ENCODE measurements at regions not wholly inside any gene's neighbourhood (a gene's known extent, or its start where the extent isn't known, plus 50 kb on each side); places are given as distances from the start of the nearest gene placed in this dataset.
A peak's percentile ranks its signal among the peaks of the same experiment; 100 is the strongest.
"Not testable (repeated sequence)": the region's sequence is repeated elsewhere in the genome, so short reads cannot be mapped to it uniquely, and the experiment has no call there.

- not testable (repeated sequence) for H3K36me3 Mint-ChIP-seq; H3K4me3 Mint-ChIP-seq; H3K27ac Mint-ChIP-seq; H3K9me3 Mint-ChIP-seq; H3K27me3 Mint-ChIP-seq (ENCODE audit: low read depth in 3 of 3); DNase-seq; H3K4me1 Mint-ChIP-seq
Observed at GRCh38 chr4:26057839-26058238, 143.8 kb downstream of the SMIM20 start.

GRCh38 chr4:26058537-26058936, 144.5 kb downstream of the SMIM20 start:
- DNase-seq, result no peak
- Mint-ChIP-seq H3K4me3 (no peak overlapping the region), H3K4me1 (no peaks in the 10 kb centered on the region), H3K27me3 (ENCODE audit: low read depth in 3 of 3) (peaks cover 0 to 6% (median 3%) of the 10 kb centered on the region in 3 donors), H3K36me3 (no peaks in the 10 kb centered on the region), H3K27ac (no peak overlapping the region), H3K9me3 (no peaks in the 10 kb centered on the region)

GRCh38 chr4:26059391-26060154, 145.6 kb downstream of the SMIM20 start:
- Mint-ChIP-seq H3K36me3 (no peaks in the 10 kb centered on the region), H3K27ac (no peak overlapping the region), H3K4me1 (no peaks in the 10 kb centered on the region), H3K27me3 (ENCODE audit: low read depth in 3 of 3) (peaks cover 0 to 6% (median 3%) of the 10 kb centered on the region in 3 donors), H3K9me3 (no peaks in the 10 kb centered on the region), H3K4me3 (no peak overlapping the region)
- no peak for DNase-seq

GRCh38 chr4:26060286-26060685, 146.3 kb downstream of the SMIM20 start:
- no peaks in the 10 kb centered on the region for H3K36me3 Mint-ChIP-seq
- peaks cover 0 to 6% (median 3%) of the 10 kb centered on the region in 3 donors for H3K27me3 Mint-ChIP-seq (ENCODE audit: low read depth in 3 of 3)
- H3K4me3 Mint-ChIP-seq, result no peak overlapping the region
- H3K4me1 Mint-ChIP-seq, result no peaks in the 10 kb centered on the region
- no peak overlapping the region for H3K27ac Mint-ChIP-seq
- no peaks in the 10 kb centered on the region for H3K9me3 Mint-ChIP-seq
- DNase-seq, result no peak

- H3K9me3 Mint-ChIP-seq, result no peaks in the 10 kb centered on the region
- peaks cover 0 to 5% (median 3%) of the 10 kb centered on the region in 3 donors for H3K27me3 Mint-ChIP-seq (ENCODE audit: low read depth in 3 of 3)
- H3K4me3 Mint-ChIP-seq, result no peak overlapping the region
- H3K27ac Mint-ChIP-seq, result no peak overlapping the region
- peak in 2 of 3 donors; percentile 13 to 28 for DNase-seq
- no peaks in the 10 kb centered on the region for H3K36me3 Mint-ChIP-seq
- H3K4me1 Mint-ChIP-seq, result no peaks in the 10 kb centered on the region
Observed at GRCh38 chr4:26061248-26061986, 147.4 kb downstream of the SMIM20 start.

- H3K4me3 Mint-ChIP-seq, result no peak overlapping the region
Observed at GRCh38 chr4:26062215-26062614, 148.2 kb downstream of the SMIM20 start.

GRCh38 chr4:26064009-26064408, 150.0 kb downstream of the SMIM20 start:
- H3K36me3 Mint-ChIP-seq; H3K9me3 Mint-ChIP-seq; H3K27me3 Mint-ChIP-seq (ENCODE audit: low read depth in 3 of 3): not testable (repeated sequence)

More at GRCh38 chr4:26062215-26062614, 148.2 kb downstream of the SMIM20 start:
- Mint-ChIP-seq H3K27me3 (ENCODE audit: low read depth in 3 of 3) (peaks cover 0 to 5% (median 2%) of the 10 kb centered on the region in 3 donors), H3K4me1 (no peaks in the 10 kb centered on the region), H3K36me3 (no peaks in the 10 kb centered on the region), H3K9me3 (no peaks in the 10 kb centered on the region), H3K27ac (no peak overlapping the region)
- no peak for DNase-seq

GRCh38 chr4:26065833-26066232, 151.8 kb downstream of the SMIM20 start:
- no peaks in the 10 kb centered on the region for H3K4me1 Mint-ChIP-seq
- H3K9me3 Mint-ChIP-seq, result peaks cover 0 to 3% (median 0%) of the 10 kb centered on the region in 6 donors
- H3K36me3 Mint-ChIP-seq, result no peaks in the 10 kb centered on the region
- no peak for DNase-seq
- no peak overlapping the region for H3K4me3 Mint-ChIP-seq
- no peak overlapping the region for H3K27ac Mint-ChIP-seq
- H3K27me3 Mint-ChIP-seq (ENCODE audit: low read depth in 3 of 3), result peaks cover 0 to 2% (median 2%) of the 10 kb centered on the region in 3 donors

More at GRCh38 chr4:26064009-26064408, 150.0 kb downstream of the SMIM20 start:
- H3K27ac Mint-ChIP-seq, H3K4me3 Mint-ChIP-seq, DNase-seq, H3K4me1 Mint-ChIP-seq: not testable (repeated sequence)

- no peak overlapping the region for H3K27ac Mint-ChIP-seq
- no peak overlapping the region for H3K4me3 Mint-ChIP-seq
- H3K36me3 Mint-ChIP-seq, result no peaks in the 10 kb centered on the region
- H3K9me3 Mint-ChIP-seq, result peaks cover 0 to 3% (median 0%) of the 10 kb centered on the region in 6 donors
- peaks cover 0 to 2% (median 2%) of the 10 kb centered on the region in 3 donors for H3K27me3 Mint-ChIP-seq (ENCODE audit: low read depth in 3 of 3)
- no peaks in the 10 kb centered on the region for H3K4me1 Mint-ChIP-seq
- DNase-seq, result no peak
Observed at GRCh38 chr4:26067035-26067434, 153.0 kb downstream of the SMIM20 start.

- Mint-ChIP-seq H3K27me3 (ENCODE audit: low read depth in 3 of 3) (peaks cover 2 to 3% (median 2%) of the 10 kb centered on the region in 3 donors), H3K9me3 (peaks cover 0 to 3% (median 0%) of the 10 kb centered on the region in 6 donors), H3K36me3 (no peaks in the 10 kb centered on the region), H3K4me1 (peaks cover 0 to 3% of the 10 kb centered on the region in 2 donors), H3K4me3 (no peak overlapping the region), H3K27ac (no peak overlapping the region)
- DNase-seq, result no peak
Observed at GRCh38 chr4:26069218-26069617, 155.2 kb downstream of the SMIM20 start.

GRCh38 chr4:26071688-26072087, 157.7 kb downstream of the SMIM20 start:
- Mint-ChIP-seq H3K27ac (no peak overlapping the region), H3K4me1 (peaks cover 22 to 28% of the 10 kb centered on the region in 2 donors), H3K4me3 (no peak overlapping the region), H3K27me3 (ENCODE audit: low read depth in 3 of 3) (peaks cover 0 to 7% (median 5%) of the 10 kb centered on the region in 3 donors), H3K9me3 (peaks cover 0 to 3% (median 0%) of the 10 kb centered on the region in 6 donors), H3K36me3 (no peaks in the 10 kb centered on the region)
- no peak for DNase-seq

GRCh38 chr4:26073886-26074560, 160.0 kb downstream of the SMIM20 start:
- Mint-ChIP-seq H3K36me3 (no peaks in the 10 kb centered on the region), H3K27me3 (ENCODE audit: low read depth in 3 of 3) (peaks cover 0 to 5% (median 5%) of the 10 kb centered on the region in 3 donors), H3K4me3 (peak overlapping the region in 1 of 5 donors; percentile 33), H3K9me3 (peaks cover 0 to 3% (median 0%) of the 10 kb centered on the region in 6 donors), H3K4me1 (peaks cover 25 to 36% of the 10 kb centered on the region in 2 donors), H3K27ac (peak overlapping the region in 2 of 6 donors; percentile 2 to 15)
- no peak for DNase-seq

GRCh38 chr4:26074712-26075430, 160.9 kb downstream of the SMIM20 start:
- peak overlapping the region in 2 of 5 donors; percentile 4 to 56 for H3K4me3 Mint-ChIP-seq
- DNase-seq, result no peak
- peaks cover 0 to 5% (median 5%) of the 10 kb centered on the region in 3 donors for H3K27me3 Mint-ChIP-seq (ENCODE audit: low read depth in 3 of 3)
- peaks cover 0 to 2% (median 0%) of the 10 kb centered on the region in 6 donors for H3K9me3 Mint-ChIP-seq
- peaks cover 25 to 36% of the 10 kb centered on the region in 2 donors for H3K4me1 Mint-ChIP-seq
- H3K27ac Mint-ChIP-seq, result peak overlapping the region in 2 of 6 donors; percentile 2 to 13
- no peaks in the 10 kb centered on the region for H3K36me3 Mint-ChIP-seq

Data from immature natural killer cell (primary cell).